ENCODE measurements at regions not wholly inside any gene's neighbourhood (a gene's known extent, or its start where the extent isn't known, plus 50 kb on each side); places are given as distances from the start of the nearest gene placed in this dataset.
A peak's percentile ranks its signal among the peaks of the same experiment; 100 is the strongest.

GRCh38 chr1:9428601-9429341 is 110.5 kb upstream of the SLC25A33 start (continued):
- TF ChIP-seq ZNF503 (CRISPR knock-in tag; IDR thresholded peaks at IDR 0.05) (no peak), ZC3H4 (CRISPR knock-in tag; IDR thresholded peaks at IDR 0.05; ENCODE audit: borderline replicate concordance) (no peak), ZNF891 (CRISPR knock-in tag; IDR thresholded peaks at IDR 0.05) (no peak), ZNF691 (CRISPR knock-in tag; IDR thresholded peaks at IDR 0.05; ENCODE audit: borderline replicate concordance, low read depth) (no peak; the same call in 1 of the 2 replicates), ELK4 (CRISPR knock-in tag; IDR thresholded peaks at IDR 0.05; ENCODE audit: borderline replicate concordance) (no peak), EP300 (IDR thresholded peaks at IDR 0.05; ENCODE audit: low read depth in 2 of 2, low read length in 2 of 2) (no peak; a peak in 1 of 4 replicates), EP300 (CRISPR knock-in tag; IDR thresholded peaks at IDR 0.05; ENCODE audit: borderline replicate concordance) (no peak), HMGXB3 (CRISPR knock-in tag; IDR thresholded peaks at IDR 0.05; ENCODE audit: borderline replicate concordance) (peak; percentile 93), ZNF512B (CRISPR knock-in tag; IDR thresholded peaks at IDR 0.05; ENCODE audit: borderline replicate concordance) (no peak), TCF12 (IDR thresholded peaks at IDR 0.05) (no peak), TCF12 (CRISPR knock-in tag; IDR thresholded peaks at IDR 0.05) (0 out of 2 replicates have a peak, but pooled peaks have one; percentile 21), ZNF577 (CRISPR knock-in tag; IDR thresholded peaks at IDR 0.05; ENCODE audit: borderline replicate concordance, low read depth) (no peak), MTA3 (CRISPR knock-in tag; IDR thresholded peaks at IDR 0.05) (no peak), EHMT2 (IDR thresholded peaks at IDR 0.05; ENCODE audit: borderline replicate concordance, low read depth, low read length) (no peak), KLF13 (CRISPR knock-in tag; IDR thresholded peaks at IDR 0.05) (no peak), ZNF563 (CRISPR knock-in tag; IDR thresholded peaks at IDR 0.05) (no peak), ZNF44 (CRISPR knock-in tag; IDR thresholded peaks at IDR 0.05) (peak; percentile 81), GLI4 (CRISPR knock-in tag; IDR thresholded peaks at IDR 0.05; ENCODE audit: borderline replicate concordance) (peak; percentile 75; the same call in 1 of the 2 replicates)
